ENCODE measurements at regions not wholly inside any gene's neighbourhood (a gene's known extent, or its start where the extent isn't known, plus 50 kb on each side); places are given as distances from the start of the nearest gene placed in this dataset.

DNA sequence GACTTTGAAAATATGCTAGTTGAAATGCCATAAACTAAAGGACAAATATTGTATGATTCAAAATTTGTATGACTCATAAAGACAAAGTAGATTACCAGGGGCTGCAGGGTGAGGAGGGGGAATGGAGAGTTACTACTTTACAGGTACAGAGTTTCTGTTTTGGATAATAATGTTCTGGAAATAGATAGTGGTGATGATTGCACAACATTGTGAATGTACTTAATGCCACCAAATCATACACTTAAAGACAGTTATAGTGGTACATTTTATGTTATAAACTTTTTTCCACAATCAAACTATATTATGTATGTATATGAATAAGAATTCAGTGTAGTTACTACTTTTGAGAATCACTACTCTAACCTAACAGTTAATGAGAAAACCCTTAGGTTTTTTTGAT is 368.1 kb downstream of the ZFHX3 start:
- TF ChIP-seq, protein P1, sequence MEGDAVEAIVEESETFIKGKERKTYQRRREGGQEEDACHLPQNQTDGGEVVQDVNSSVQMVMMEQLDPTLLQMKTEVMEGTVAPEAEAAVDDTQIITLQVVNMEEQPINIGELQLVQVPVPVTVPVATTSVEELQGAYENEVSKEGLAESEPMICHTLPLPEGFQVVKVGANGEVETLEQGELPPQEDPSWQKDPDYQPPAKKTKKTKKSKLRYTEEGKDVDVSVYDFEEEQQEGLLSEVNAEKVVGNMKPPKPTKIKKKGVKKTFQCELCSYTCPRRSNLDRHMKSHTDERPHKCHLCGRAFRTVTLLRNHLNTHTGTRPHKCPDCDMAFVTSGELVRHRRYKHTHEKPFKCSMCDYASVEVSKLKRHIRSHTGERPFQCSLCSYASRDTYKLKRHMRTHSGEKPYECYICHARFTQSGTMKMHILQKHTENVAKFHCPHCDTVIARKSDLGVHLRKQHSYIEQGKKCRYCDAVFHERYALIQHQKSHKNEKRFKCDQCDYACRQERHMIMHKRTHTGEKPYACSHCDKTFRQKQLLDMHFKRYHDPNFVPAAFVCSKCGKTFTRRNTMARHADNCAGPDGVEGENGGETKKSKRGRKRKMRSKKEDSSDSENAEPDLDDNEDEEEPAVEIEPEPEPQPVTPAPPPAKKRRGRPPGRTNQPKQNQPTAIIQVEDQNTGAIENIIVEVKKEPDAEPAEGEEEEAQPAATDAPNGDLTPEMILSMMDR (IDR thresholded peaks at IDR 0.05) = no peak
- TF ChIP-seq POLR2A (IDR thresholded peaks at IDR 0.05) (no peak), POLR2AphosphoS5 (IDR thresholded peaks at IDR 0.05) (no peak)

All from upper lobe of left lung (tissue), 4 donors.